BE2C (cell line): ENCODE measurements at regions not wholly inside any gene's neighbourhood (a gene's known extent, or its start where the extent isn't known, plus 50 kb on each side); places are given as distances from the start of the nearest gene placed in this dataset.

ENCODE experiments used
- DNase-seq: peaks from one replicate; pipeline ENCODE4 v3.0.0-alpha.2; 2020
- H3K27me3 ChIP-seq: fragments of 250-450 bp; sonication (Bioruptor Pico); 2 replicates; pipeline ENCODE4 v1.5.1; 2020; ENCODE audit warnings: mild to moderate bottlenecking
- H3K36me3 ChIP-seq: fragments of 250-450 bp; sonication (Bioruptor Pico); 2 replicates; pipeline ENCODE4 v1.5.1; 2020; ENCODE audit warnings: mild to moderate bottlenecking
- H3K4me1 ChIP-seq: fragments of 250-450 bp; sonication (Bioruptor Pico); 2 replicates; pipeline ENCODE4 v1.5.1; 2020
- H3K4me3 ChIP-seq: 2 replicates; pipeline ENCODE4 v1.5.1; 2011; ENCODE audit warnings: low read depth, low read length
- H3K9me3 ChIP-seq: fragments of 250-450 bp; sonication (Bioruptor Pico); 2 replicates; pipeline ENCODE4 v1.5.1; 2020
- TF ChIP-seq, protein P1 (sequence below): IDR thresholded peaks from 2 replicates; pipeline ENCODE4 v1.5.1; 2012; ENCODE audit warnings: mild to moderate bottlenecking, low read depth, low read length

DNA sequence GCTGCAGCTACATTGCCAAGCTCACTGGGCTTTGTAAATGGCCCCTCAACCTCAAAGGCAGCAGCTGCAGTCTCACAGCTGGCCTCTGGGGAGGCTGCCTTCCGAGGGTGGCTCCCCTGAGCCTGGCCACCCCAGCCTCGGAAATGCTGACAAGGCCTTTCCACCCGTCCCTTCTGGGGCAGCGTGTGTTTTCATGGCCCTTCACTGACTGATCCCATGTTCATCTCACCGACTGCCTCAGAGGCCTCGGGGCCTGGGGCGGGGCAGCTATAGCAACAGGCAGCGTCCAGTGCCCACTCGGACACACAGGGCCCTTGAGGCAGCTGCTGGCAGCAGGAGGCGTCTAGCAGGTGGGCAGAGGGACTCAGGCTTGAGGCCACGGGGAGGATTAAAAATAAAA lies 149.7 kb downstream of the GLI2 start:
- Histone ChIP-seq H3K36me3 (no peaks in the 10 kb centered on the region), H3K27me3 (no peaks in the 10 kb centered on the region), H3K9me3 (no peaks in the 10 kb centered on the region), H3K4me1 (no peaks in the 10 kb centered on the region; the same call in 1 of the 2 replicates), H3K4me3 (no peak overlapping the region)
- no peak for DNase-seq
- TF ChIP-seq, protein P1, sequence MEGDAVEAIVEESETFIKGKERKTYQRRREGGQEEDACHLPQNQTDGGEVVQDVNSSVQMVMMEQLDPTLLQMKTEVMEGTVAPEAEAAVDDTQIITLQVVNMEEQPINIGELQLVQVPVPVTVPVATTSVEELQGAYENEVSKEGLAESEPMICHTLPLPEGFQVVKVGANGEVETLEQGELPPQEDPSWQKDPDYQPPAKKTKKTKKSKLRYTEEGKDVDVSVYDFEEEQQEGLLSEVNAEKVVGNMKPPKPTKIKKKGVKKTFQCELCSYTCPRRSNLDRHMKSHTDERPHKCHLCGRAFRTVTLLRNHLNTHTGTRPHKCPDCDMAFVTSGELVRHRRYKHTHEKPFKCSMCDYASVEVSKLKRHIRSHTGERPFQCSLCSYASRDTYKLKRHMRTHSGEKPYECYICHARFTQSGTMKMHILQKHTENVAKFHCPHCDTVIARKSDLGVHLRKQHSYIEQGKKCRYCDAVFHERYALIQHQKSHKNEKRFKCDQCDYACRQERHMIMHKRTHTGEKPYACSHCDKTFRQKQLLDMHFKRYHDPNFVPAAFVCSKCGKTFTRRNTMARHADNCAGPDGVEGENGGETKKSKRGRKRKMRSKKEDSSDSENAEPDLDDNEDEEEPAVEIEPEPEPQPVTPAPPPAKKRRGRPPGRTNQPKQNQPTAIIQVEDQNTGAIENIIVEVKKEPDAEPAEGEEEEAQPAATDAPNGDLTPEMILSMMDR, result no peak

DNA sequence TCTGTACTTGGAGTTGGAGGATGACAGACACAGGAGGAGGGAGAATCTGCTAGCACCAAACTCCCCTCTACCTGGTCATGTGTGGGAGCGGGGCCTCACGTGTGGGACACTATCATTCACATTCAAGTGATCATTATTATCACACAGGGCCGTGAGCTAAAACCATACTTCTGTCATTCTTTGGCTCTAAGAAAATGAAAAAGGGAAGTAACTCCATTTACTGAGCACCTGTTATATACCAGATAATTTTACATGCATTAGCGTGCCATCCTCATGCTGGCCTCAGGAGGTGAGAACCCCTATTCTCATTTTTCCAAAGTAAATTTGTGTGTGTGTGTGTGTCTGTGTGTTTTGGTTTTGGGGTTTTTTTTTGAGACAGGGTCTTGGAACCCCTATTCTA lies 150.1 kb downstream of the GLI2 start:
- Histone ChIP-seq H3K9me3 (no peaks in the 10 kb centered on the region), H3K27me3 (no peaks in the 10 kb centered on the region)

DNA sequence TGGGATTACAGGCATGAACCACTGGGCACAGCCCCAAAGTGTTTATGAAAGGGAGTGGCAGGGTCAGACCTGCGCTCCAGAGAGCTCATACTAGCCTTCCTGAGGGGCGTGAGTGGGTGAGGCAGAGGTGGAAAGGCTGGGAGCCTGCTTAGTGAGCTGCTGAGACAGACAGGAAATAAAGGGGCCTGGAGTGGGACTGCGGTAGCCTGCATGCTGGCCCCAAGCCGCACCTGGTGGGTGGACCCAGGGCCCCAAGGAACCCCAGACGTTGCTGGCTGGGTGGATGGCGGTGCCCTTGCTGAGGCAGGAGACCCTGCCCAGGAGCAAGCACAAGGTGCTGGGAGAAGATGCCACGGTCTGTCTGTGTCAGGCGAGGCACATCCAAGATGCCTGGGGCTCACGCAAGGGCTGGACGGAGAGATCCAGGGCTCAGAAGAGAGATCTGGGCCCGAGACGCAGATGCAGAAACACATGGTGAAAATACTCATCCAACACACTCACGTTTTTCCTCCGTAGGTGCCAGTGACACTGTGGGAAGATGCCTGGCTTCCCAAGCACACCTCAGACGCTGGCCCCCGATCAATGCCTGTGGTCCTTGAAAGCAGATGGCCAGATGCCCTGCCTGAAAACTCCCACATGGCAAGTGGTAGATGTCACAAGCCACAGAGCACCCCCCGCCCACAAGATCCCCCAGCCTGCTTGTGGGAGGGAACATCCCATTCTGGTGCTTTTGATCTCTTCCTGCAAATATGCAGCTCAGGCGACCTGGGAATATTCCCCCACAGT lies 151.1 kb downstream of the GLI2 start:
- Histone ChIP-seq H3K27me3 (no peaks in the 10 kb centered on the region), H3K36me3 (no peaks in the 10 kb centered on the region), H3K4me1 (no peaks in the 10 kb centered on the region; the same call in 1 of the 2 replicates), H3K9me3 (no peaks in the 10 kb centered on the region), H3K4me3 (no peak overlapping the region)
- DNase-seq, result no peak
- TF ChIP-seq, protein P1, result no peak

More for the DNA sequence above, 150.1 kb downstream of the GLI2 start:
- Histone ChIP-seq H3K4me1 (no peaks in the 10 kb centered on the region; the same call in 1 of the 2 replicates), H3K4me3 (no peak overlapping the region), H3K36me3 (no peaks in the 10 kb centered on the region)
- DNase-seq, result no peak
- TF ChIP-seq, protein P1, result no peak

DNA sequence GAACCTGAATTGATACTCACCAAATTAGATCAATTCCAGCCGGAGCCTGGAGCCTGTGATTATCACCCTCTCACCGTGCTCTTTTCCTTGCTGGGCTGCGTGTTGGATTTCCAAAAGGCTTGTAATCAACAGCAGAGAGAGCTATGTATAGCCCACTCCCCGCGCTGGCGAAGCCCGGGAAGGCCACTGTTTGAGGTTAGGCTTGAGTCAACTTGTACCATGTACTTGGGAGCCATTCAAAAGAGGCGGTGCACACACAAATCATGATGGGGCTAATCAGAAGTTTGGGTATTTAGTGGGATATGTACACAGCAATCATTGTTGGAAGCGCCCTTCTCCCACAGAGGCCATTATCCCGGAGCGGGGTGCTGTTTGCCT lies 151.6 kb downstream of the GLI2 start:
- Histone ChIP-seq H3K4me1 (no peaks in the 10 kb centered on the region; the same call in 1 of the 2 replicates), H3K36me3 (no peaks in the 10 kb centered on the region), H3K9me3 (no peaks in the 10 kb centered on the region), H3K4me3 (no peak overlapping the region), H3K27me3 (no peaks in the 10 kb centered on the region)
- TF ChIP-seq, protein P1, result no peak
- no peak for DNase-seq

DNA sequence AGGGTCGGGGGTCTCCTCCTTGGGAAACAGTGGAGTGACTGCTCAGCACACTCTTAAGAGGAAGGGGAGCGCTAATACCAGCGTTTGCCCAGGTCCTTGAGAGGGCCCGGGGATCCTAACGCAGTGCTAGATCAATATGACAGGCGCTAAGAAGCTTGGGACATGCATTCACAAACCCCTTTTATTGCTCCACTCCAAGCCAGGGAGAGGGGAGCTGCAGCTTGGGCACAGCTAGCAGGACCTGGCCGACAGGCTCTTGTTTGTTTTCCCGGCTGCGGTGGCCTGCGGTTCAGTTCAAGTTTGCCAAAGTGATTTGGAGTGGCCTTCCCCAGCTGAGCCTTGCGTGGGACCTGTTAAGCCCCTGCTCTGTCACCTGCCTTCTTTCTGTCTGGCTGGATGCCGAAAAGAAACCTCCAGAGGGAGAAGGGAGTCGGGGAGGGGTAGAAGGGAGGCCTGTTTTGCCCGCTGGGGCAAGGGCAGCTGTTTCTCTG lies 152.1 kb downstream of the GLI2 start:
- TF ChIP-seq, protein P1, result no peak
- Histone ChIP-seq H3K36me3 (no peaks in the 10 kb centered on the region), H3K4me3 (no peak overlapping the region), H3K9me3 (no peaks in the 10 kb centered on the region), H3K27me3 (no peaks in the 10 kb centered on the region), H3K4me1 (no peaks in the 10 kb centered on the region; the same call in 1 of the 2 replicates)
- DNase-seq, result no peak

DNA sequence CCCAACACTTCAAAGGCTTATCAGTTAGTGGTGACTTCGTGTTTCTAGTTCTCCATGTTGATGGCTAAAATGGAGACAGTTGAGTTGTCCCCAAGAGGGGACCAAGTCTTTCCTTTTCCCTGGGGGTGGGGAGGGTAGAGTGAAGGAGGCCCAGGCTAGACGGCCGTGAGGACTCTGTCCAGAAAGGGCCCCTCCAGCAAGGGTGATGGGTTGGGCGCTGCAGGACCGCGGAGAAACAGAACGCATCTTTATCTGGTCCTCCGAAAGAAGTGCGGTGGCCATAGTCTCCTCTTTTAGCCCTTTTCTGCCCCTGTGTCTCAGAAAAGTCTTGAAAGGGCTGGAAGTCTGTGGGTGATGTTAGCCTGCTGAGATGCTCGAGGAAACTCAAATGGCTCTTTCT lies 153.2 kb downstream of the GLI2 start:
- Histone ChIP-seq H3K9me3 (no peaks in the 10 kb centered on the region), H3K4me3 (no peak overlapping the region), H3K27me3 (no peaks in the 10 kb centered on the region), H3K36me3 (no peaks in the 10 kb centered on the region), H3K4me1 (no peaks in the 10 kb centered on the region; the same call in 1 of the 2 replicates)
- no peak for DNase-seq
- TF ChIP-seq, protein P1, result no peak
